Loucy (cell line): ENCODE measurements at regions not wholly inside any gene's neighbourhood (a gene's known extent, or its start where the extent isn't known, plus 50 kb on each side); places are given as distances from the start of the nearest gene placed in this dataset.

Experiments used
- H2AFZ ChIP-seq: fragments of 200-600 bp; sonication (generic); 2 replicates; pipeline ENCODE4 v1.6.0; 2016; ENCODE audit warnings: antibody characterized with exemption, mild to moderate bottlenecking, low read length, moderate library complexity
- H3F3A ChIP-seq: fragments of 200-600 bp; 2 replicates; pipeline ENCODE4 v1.6.0; 2016; ENCODE audit warnings: antibody characterized with exemption, low read depth, mild to moderate bottlenecking
- H3K27me3 ChIP-seq: fragments of 200-600 bp; sonication (generic); 2 replicates; pipeline ENCODE4 v1.6.1; 2014; ENCODE audit warnings: low read length, mild to moderate bottlenecking; ENCODE audit not compliant: insufficient read depth, poor library complexity, severe bottlenecking
- H3K36me3 ChIP-seq: fragments of 200-600 bp; sonication (generic); 2 replicates; pipeline ENCODE4 v1.6.1; 2016; ENCODE audit warnings: low read length; ENCODE audit not compliant: insufficient read depth
- H3K4me1 ChIP-seq: fragments of 200-600 bp; sonication (generic); 2 replicates; pipeline ENCODE4 v1.5.1; 2014; ENCODE audit warnings: low read length, mild to moderate bottlenecking; ENCODE audit not compliant: insufficient read depth, poor library complexity, severe bottlenecking
- H3K4me2 ChIP-seq: fragments of 200-600 bp; sonication (generic); 2 replicates; pipeline ENCODE4 v1.6.0; 2014; ENCODE audit warnings: antibody characterized with exemption, low read length, low read depth, mild to moderate bottlenecking; ENCODE audit not compliant: poor library complexity, severe bottlenecking
- H3K4me3 ChIP-seq: fragments of 200-600 bp; sonication (generic); 2 replicates; pipeline ENCODE4 v1.5.1; 2014; ENCODE audit warnings: low read length, mild to moderate bottlenecking, mixed read lengths; ENCODE audit not compliant: poor library complexity, severe bottlenecking
- H3K79me2 ChIP-seq: fragments of 200-600 bp; sonication (generic); 2 replicates; pipeline ENCODE4 v1.6.1; 2014; ENCODE audit warnings: low read length; ENCODE audit not compliant: insufficient read depth
- H3K9ac ChIP-seq: fragments of 200-600 bp; sonication (generic); 2 replicates; pipeline ENCODE4 v1.6.0; 2014; ENCODE audit warnings: mild to moderate bottlenecking, low read depth, low read length, moderate library complexity; ENCODE audit not compliant: poor library complexity, severe bottlenecking
- H3K9me2 ChIP-seq: fragments of 200-600 bp; sonication (generic); replicated peaks from 2 replicates; pipeline ENCODE4 v1.6.1; 2016; ENCODE audit warnings: low read depth, low read length, mixed read lengths
- H3K9me3 ChIP-seq: fragments of 200-600 bp; sonication (generic); 2 replicates; pipeline ENCODE4 v1.6.1; 2014; ENCODE audit warnings: mild to moderate bottlenecking, antibody characterized with exemption, low read length, low read depth; ENCODE audit not compliant: insufficient read depth
- H4K20me1 ChIP-seq: fragments of 200-600 bp; sonication (generic); 2 replicates; pipeline ENCODE4 v1.6.0; 2014; ENCODE audit warnings: antibody characterized with exemption, low read length, mild to moderate bottlenecking; ENCODE audit not compliant: insufficient read depth, poor library complexity, severe bottlenecking
- CTCF ChIP-seq: fragments of 200-600 bp; sonication (generic); conservative IDR thresholded peaks from 2 replicates; pipeline ENCODE4 v1.5.1; 2014; ENCODE audit warnings: mild to moderate bottlenecking, antibody characterized with exemption, low read length
- EZH2phosphoT487 ChIP-seq: fragments of 200-600 bp; IDR thresholded peaks from 2 replicates; pipeline ENCODE4 v1.6.1; 2018; ENCODE audit warnings: antibody characterized with exemption, mild to moderate bottlenecking, moderate library complexity, borderline replicate concordance

GRCh38 chr2:117055499-117056375 is 758.8 kb upstream of the DDX18 start:
- no peaks in the 10 kb centered on the region for H3K4me1 ChIP-seq
- H3F3A ChIP-seq: no peaks in the 10 kb centered on the region
- H3K36me3 ChIP-seq: no peaks in the 10 kb centered on the region
- TF ChIP-seq EZH2phosphoT487: no peak
- TF ChIP-seq CTCF: no peak
- H3K9ac ChIP-seq: no peak overlapping the region
- H3K9me2 ChIP-seq: no peaks in the 10 kb centered on the region
- no peak overlapping the region for H2AFZ ChIP-seq
- H3K27me3 ChIP-seq: no peaks in the 10 kb centered on the region
- H3K4me3 ChIP-seq: no peak overlapping the region
- H4K20me1 ChIP-seq: no peaks in the 10 kb centered on the region
- H3K9me3 ChIP-seq: no peaks in the 10 kb centered on the region
- no peaks in the 10 kb centered on the region for H3K79me2 ChIP-seq
- H3K4me2 ChIP-seq: no peak overlapping the region

DNA sequence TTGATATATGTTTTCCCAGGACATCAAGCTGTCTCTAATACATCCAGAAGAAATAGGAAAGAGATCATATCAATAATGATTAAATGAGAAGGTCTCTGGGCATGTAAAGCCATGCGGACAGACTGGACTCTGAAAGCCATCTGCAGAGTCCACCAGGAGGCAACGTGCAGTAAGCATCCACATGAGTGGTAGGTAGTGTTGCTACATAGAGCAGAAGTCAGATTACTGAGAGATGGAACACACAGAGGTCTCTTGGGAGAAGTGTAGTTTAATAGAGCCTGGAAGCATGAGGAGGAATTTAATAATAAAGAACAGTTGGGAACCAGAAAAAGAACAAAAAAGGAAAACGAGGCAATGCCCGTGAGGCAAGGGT is 758.1 kb upstream of the DDX18 start:
- no peaks in the 10 kb centered on the region for H3K4me1 ChIP-seq
- H3K9me2 ChIP-seq: no peaks in the 10 kb centered on the region
- TF ChIP-seq EZH2phosphoT487 (no peak), CTCF (no peak)
- no peaks in the 10 kb centered on the region for H3K9me3 ChIP-seq
- no peak overlapping the region for H2AFZ ChIP-seq
- H3K27me3 ChIP-seq: no peaks in the 10 kb centered on the region
- H3K9ac ChIP-seq: no peak overlapping the region
- no peaks in the 10 kb centered on the region for H3K79me2 ChIP-seq
- H3F3A ChIP-seq: no peaks in the 10 kb centered on the region
- H4K20me1 ChIP-seq: no peaks in the 10 kb centered on the region
- no peaks in the 10 kb centered on the region for H3K36me3 ChIP-seq
- H3K4me2 ChIP-seq: no peak overlapping the region
- no peak overlapping the region for H3K4me3 ChIP-seq

- Histone ChIP-seq H3K9me3 (no peaks in the 10 kb centered on the region), H3K4me3 (no peak overlapping the region), H3K4me2 (no peak overlapping the region), H3K9ac (no peak overlapping the region), H3K9me2 (no peaks in the 10 kb centered on the region), H3F3A (no peaks in the 10 kb centered on the region), H2AFZ (no peak overlapping the region), H3K79me2 (no peaks in the 10 kb centered on the region), H4K20me1 (no peaks in the 10 kb centered on the region), H3K27me3 (no peaks in the 10 kb centered on the region), H3K4me1 (no peaks in the 10 kb centered on the region), H3K36me3 (no peaks in the 10 kb centered on the region)
- TF ChIP-seq CTCF (no peak), EZH2phosphoT487 (no peak)
Measured at GRCh38 chr2:117057016-117057415, 757.5 kb upstream of the DDX18 start.
